DOHH2 (cell line): ENCODE measurements at regions not wholly inside any gene's neighbourhood (a gene's known extent, or its start where the extent isn't known, plus 50 kb on each side); places are given as distances from the start of the nearest gene placed in this dataset.

Experiments used
- CTCF ChIP-seq: fragments of 200-600 bp; sonication (generic); IDR thresholded peaks from one replicate; pipeline ENCODE4 v1.5.1; 2014; ENCODE audit warnings: antibody characterized with exemption, mild to moderate bottlenecking, low read depth, low read length; ENCODE audit not compliant: poor library complexity, severe bottlenecking
- EZH2phosphoT487 ChIP-seq: fragments of 200-600 bp; sonication (generic); IDR thresholded peaks from 2 replicates; pipeline ENCODE4 v1.6.1; 2017; ENCODE audit warnings: borderline replicate concordance, mild to moderate bottlenecking, antibody characterized with exemption, low read length, moderate library complexity, mixed read lengths

DNA sequence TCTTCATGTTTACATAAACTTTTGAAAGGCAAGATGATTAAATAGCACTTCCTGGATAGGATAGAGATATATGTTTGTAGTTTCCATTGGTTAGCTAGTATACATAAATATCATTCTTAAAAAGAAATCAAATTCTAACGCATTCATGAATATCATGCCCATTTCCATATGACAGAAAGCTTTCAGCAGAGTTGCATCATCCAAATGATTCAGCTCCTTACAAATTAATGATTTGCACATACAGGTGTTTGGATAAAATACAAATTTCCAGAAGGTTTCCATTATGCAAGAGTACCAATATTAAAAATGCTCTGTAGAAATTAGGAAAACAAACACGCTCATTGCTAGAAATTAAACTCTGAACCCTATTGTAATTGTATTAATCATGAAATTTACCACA lies 264.4 kb downstream of the FOXG1 start:
- TF ChIP-seq CTCF (no peak), EZH2phosphoT487 (no peak)
